DND-41 (cell line): ENCODE measurements at regions not wholly inside any gene's neighbourhood (a gene's known extent, or its start where the extent isn't known, plus 50 kb on each side); places are given as distances from the start of the nearest gene placed in this dataset.

Source experiments
- ATAC-seq: fragments of 200-7000 bp; cut with Tn5 transposase; 3 replicates; pipeline ENCODE4 v1.9.1; 2021; ENCODE audit warnings: low read depth; ENCODE audit not compliant: insufficient read depth
- DNase-seq: peaks from one replicate; pipeline ENCODE4 v3.0.0-alpha.2; 2020
- H2AFZ ChIP-seq: 2 replicates; pipeline ENCODE4 v1.6.0; 2012; ENCODE audit warnings: low read depth, low read length
- H3K27ac ChIP-seq: 2 replicates; pipeline ENCODE4 v1.5.1; 2012; ENCODE audit warnings: low read length, inconsistent platforms
- H3K27me3 ChIP-seq: fragments of 200-600 bp; sonication (generic); 2 replicates; pipeline ENCODE4 v1.6.0; 2012; ENCODE audit warnings: low read length, mild to moderate bottlenecking, inconsistent platforms; ENCODE audit not compliant: insufficient read depth, poor library complexity
- H3K36me3 ChIP-seq: 2 replicates; pipeline ENCODE4 v1.5.1; 2012; ENCODE audit warnings: low read length, inconsistent platforms; ENCODE audit not compliant: insufficient read depth
- H3K4me1 ChIP-seq: 2 replicates; pipeline ENCODE4 v1.5.1; 2012; ENCODE audit warnings: mild to moderate bottlenecking, low read length; ENCODE audit not compliant: insufficient read depth
- H3K4me2 ChIP-seq: 2 replicates; pipeline ENCODE4 v1.6.0; 2012; ENCODE audit warnings: mild to moderate bottlenecking, moderate library complexity, low read length, inconsistent platforms; ENCODE audit not compliant: insufficient read depth
- H3K4me3 ChIP-seq, 2 experiments: fragments of 200-600 bp in 1 of 2; shearing (Covaris generic) in 1 of 2; 2 replicates each; pipeline ENCODE4 v1.5.1; 2012 to 2016; ENCODE audit warnings: inconsistent platforms in 2 of 2, low read length in 2 of 2, mild to moderate bottlenecking in 2 of 2, low read depth in 1 of 2, moderate library complexity in 1 of 2
- H3K79me2 ChIP-seq: 2 replicates; pipeline ENCODE4 v1.6.0; 2012; ENCODE audit warnings: low read length, inconsistent platforms; ENCODE audit not compliant: insufficient read depth
- H3K9ac ChIP-seq: 2 replicates; pipeline ENCODE4 v1.6.0; 2012; ENCODE audit warnings: low read depth, mild to moderate bottlenecking, inconsistent platforms, low read length, moderate library complexity
- H3K9me3 ChIP-seq: 2 replicates; pipeline ENCODE4 v1.5.1; 2012; ENCODE audit warnings: low read length, moderate library complexity, mild to moderate bottlenecking, inconsistent platforms; ENCODE audit not compliant: insufficient read depth, severe bottlenecking
- H4K20me1 ChIP-seq: 2 replicates; pipeline ENCODE4 v1.6.0; 2012; ENCODE audit warnings: low read length; ENCODE audit not compliant: insufficient read depth
- CTCF ChIP-seq: IDR thresholded peaks from 2 replicates; pipeline ENCODE4 v1.5.1; 2012; ENCODE audit warnings: borderline replicate concordance, low read length, moderate library complexity, mild to moderate bottlenecking; ENCODE audit not compliant: poor library complexity, severe bottlenecking; ENCODE audit errors: extremely low read depth
- EZH2 ChIP-seq: IDR thresholded peaks from 3 replicates; pipeline ENCODE4 v1.6.1; 2012; ENCODE audit warnings: borderline replicate concordance, low read depth, mild to moderate bottlenecking, moderate library complexity, low read length, inconsistent platforms; ENCODE audit not compliant: severe bottlenecking

GRCh38 chr11:120032766-120033390, 105.0 kb downstream of the TRIM29 start:
- no peak overlapping the region for H3K4me3 ChIP-seq
- H2AFZ ChIP-seq: no peak overlapping the region
- H3K9me3 ChIP-seq: no peaks in the 10 kb centered on the region
- no peak overlapping the region for H3K4me2 ChIP-seq
- no peak for ATAC-seq
- no peak overlapping the region for H3K9ac ChIP-seq
- DNase-seq: no peak
- no peak for TF ChIP-seq EZH2
- no peak for TF ChIP-seq CTCF
- no peaks in the 10 kb centered on the region for H3K36me3 ChIP-seq
- no peaks in the 10 kb centered on the region for H3K4me1 ChIP-seq
- H3K27me3 ChIP-seq: peaks cover 5% of the 10 kb centered on the region
- no peaks in the 10 kb centered on the region for H3K79me2 ChIP-seq
- H3K27ac ChIP-seq: no peak overlapping the region
- H4K20me1 ChIP-seq: no peaks in the 10 kb centered on the region; the same call in 1 of the 2 replicates

GRCh38 chr11:120031612-120032600, 106.0 kb downstream of the TRIM29 start:
- Histone ChIP-seq H4K20me1 (no peaks in the 10 kb centered on the region; the same call in 1 of the 2 replicates), H3K4me3 (no peak overlapping the region), H3K27ac (no peak overlapping the region), H3K4me1 (no peaks in the 10 kb centered on the region), H2AFZ (no peak overlapping the region), H3K36me3 (no peaks in the 10 kb centered on the region), H3K27me3 (peaks cover 8% of the 10 kb centered on the region), H3K9me3 (no peaks in the 10 kb centered on the region), H3K79me2 (no peaks in the 10 kb centered on the region), H3K9ac (no peak overlapping the region), H3K4me2 (no peak overlapping the region)
- no peak for DNase-seq
- TF ChIP-seq CTCF (no peak), EZH2 (no peak)
- ATAC-seq: no peak

GRCh38 chr11:120031156-120031555, 106.8 kb downstream of the TRIM29 start:
- Histone ChIP-seq H4K20me1 (no peaks in the 10 kb centered on the region; the same call in 1 of the 2 replicates), H3K4me2 (no peak overlapping the region), H3K9ac (no peak overlapping the region), H3K36me3 (no peaks in the 10 kb centered on the region), H3K9me3 (no peaks in the 10 kb centered on the region), H3K79me2 (no peaks in the 10 kb centered on the region), H3K4me3 (no peak overlapping the region), H2AFZ (no peak overlapping the region), H3K27me3 (peaks cover 8% of the 10 kb centered on the region), H3K27ac (no peak overlapping the region), H3K4me1 (no peaks in the 10 kb centered on the region)
- TF ChIP-seq CTCF: no peak
- TF ChIP-seq EZH2: no peak
- DNase-seq (no peak), ATAC-seq (no peak)
